GM21390 (cell line): ENCODE measurements at regions not wholly inside any gene's neighbourhood (a gene's known extent, or its start where the extent isn't known, plus 50 kb on each side); places are given as distances from the start of the nearest gene placed in this dataset.
"Not testable (repeated sequence)": the region's sequence is repeated elsewhere in the genome, so short reads cannot be mapped to it uniquely, and the experiment has no call there.

Source experiments
- ATAC-seq: cut with Tn5 transposase; IDR thresholded peaks from one replicate; pipeline ENCODE4 v1.9.1; 2021; ENCODE audit not compliant: unreplicated experiment

DNA sequence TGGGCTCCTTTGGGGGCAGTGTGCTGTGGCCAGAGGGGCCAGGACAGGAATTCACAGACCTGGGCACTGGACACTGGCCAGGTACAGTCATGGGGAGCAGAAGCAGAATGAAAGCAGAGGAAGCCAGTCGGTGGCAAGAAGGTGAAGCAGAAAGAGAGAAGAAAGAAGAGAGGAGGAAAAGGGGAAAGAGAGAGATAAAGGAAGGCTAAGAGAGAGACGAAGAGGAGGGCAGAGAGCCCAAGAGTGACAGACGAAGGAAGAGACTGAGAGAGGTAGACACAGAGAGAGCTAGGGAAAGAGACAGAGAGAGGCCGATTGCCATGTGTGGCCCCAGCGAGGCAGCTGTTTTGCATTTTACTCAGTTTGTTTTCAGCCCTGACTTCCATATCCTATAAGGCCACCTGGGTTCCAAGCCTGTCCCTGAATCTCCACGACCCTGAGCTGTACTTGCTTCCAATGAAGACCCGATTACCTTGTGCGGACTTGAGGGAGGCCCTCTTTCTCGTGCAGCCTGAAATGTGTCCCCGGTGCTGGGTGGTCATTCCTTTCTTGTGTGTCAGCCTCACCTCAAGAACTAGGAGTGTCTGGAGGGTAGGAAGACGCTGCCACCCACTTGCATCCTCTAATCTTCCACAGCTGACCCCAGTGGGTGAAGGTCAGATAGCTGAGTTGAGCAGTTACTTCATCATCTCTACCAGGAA lies 73.9 kb downstream of the LSM3 start:
- ATAC-seq, result no peak

GRCh38 chr3:14253022-14253706 lies 74.5 kb downstream of the LSM3 start:
- no peak for ATAC-seq

GRCh38 chr3:14253707-14254382 lies 75.2 kb downstream of the LSM3 start:
- ATAC-seq, result no peak

GRCh38 chr3:14254812-14255702 lies 76.4 kb downstream of the LSM3 start:
- no peak for ATAC-seq

DNA sequence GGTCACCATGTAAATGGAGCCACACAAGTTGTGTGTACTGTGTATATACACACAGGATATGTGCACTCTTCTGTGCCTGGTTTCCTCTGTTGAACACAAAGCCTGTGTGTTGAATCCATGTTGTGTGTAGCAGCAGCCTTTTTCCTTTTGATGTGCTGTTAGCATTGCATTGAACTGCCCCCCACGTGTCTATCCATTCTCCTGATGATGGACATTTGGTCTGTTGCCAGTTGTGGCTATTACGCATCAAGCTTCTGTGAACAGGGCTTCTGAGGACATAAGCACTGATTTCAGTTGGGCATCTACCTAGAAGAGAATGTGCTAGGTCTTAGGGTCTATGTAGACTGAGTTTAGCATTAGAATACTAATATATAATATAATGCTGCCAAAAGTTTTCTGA lies 77.4 kb downstream of the LSM3 start:
- no peak for ATAC-seq

GRCh38 chr3:14256561-14257342 lies 78.1 kb downstream of the LSM3 start:
- ATAC-seq, result no peak

- no peak for ATAC-seq
Measured at GRCh38 chr3:14258906-14259904, 80.6 kb downstream of the LSM3 start.

- ATAC-seq, result no peak
Measured at GRCh38 chr3:14260463-14260862, 81.8 kb downstream of the LSM3 start.

DNA sequence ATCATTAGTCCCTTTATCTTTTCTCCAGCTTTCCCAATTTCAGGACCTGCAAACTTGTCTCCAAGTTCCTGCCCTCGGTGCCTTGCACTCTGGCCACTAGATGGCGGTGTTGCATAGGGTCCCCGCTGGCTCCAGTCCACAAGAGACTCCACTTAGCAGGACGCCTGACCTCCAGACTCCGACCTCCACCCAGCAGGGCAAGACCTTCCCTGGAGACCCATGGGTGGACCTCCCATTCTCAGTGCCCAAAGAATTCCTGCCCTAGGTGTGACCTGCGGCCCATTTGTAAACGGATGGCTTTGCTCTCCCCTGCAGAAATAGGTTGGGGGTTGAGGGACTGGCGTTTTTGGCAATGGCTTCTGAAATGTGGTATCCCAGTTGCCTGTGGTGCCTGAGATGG lies 82.6 kb downstream of the LSM3 start:
- ATAC-seq, result peak; percentile 53

DNA sequence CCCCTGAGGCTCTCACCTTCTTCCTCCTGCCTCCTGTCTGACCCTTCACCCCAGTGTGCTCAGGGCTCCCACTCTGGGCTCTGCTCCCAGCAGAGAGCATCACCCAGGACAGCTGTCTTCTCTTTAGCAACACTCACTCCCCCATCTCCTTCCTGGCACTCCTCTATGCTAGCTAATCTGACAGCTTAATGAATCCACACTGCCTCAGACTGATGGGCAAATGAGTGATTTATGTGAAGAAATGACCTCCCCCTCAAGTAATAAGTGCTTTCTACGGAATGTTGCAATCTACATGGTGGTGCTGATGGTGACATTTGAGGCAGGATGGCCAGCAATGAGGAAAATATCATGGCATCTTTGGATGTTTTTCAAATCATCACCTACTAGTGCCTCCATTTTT lies 83.6 kb downstream of the LSM3 start:
- no peak for ATAC-seq

- ATAC-seq, result no peak
Measured at GRCh38 chr3:14262867-14263266, 84.2 kb downstream of the LSM3 start.

DNA sequence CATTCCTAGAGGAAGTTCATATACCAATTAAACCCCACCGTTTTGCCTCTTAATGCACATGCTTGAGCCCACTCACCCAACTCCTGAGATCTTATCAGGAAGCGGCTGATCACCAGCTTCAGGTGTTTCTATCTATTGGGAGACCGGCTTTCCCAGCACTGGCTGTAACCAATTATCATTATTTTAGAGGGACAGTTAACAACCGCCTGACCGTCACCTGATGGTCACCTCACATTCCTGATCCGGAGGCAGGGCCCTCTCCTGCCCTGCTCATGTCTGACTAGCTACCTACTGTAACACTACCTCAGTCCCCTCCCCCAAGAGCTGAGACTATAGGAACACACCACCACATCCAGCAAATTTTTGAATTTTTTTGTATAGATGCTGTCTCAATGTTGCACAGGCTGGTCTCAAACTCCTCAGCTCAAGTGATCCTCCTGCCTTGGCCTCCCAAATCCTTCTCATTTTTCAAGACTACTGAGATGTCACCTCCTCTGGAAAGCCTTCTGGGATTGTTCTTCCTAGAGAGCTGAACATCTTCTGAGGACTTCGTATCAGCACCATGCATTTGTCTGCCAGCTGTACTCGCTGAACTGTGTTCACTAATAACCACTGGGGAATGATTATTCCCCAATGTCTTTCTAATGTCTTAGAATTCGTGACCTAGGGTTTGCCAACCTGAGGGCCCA lies 84.8 kb downstream of the LSM3 start:
- no peak for ATAC-seq

DNA sequence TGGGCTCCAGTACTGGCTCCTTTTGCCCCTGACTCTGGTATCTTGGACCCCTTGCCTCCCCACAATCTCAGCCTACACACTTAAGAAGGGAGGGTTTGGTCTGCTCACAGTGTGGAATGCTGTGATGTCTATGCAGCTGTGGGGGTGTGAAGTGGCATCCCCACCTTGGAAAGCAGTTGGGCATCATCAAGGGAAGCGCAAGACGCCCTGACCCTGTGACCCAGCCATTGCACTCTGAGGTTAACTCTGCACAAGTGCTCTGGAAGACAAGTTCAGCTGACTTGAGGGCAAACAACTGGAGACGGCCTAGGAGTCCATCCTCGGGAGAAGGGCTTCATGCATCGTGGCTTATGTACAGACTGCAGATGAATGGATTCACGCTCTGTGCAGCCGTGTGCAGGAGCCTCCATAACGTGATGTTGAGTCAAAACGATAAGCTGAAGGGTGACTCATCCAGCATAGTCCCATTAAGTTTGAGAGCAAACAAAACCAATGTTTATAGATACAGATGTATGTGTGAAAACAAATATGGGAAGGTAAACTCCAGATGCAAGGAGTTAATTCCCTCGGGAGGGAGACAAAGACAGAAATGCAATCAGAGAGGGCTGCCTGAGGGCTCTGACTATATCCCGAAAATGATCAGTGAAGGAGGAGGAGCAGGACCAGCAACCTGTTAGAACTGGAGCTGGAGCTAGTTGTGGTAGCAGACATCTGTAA lies 86.8 kb downstream of the LSM3 start:
- no peak for ATAC-seq

DNA sequence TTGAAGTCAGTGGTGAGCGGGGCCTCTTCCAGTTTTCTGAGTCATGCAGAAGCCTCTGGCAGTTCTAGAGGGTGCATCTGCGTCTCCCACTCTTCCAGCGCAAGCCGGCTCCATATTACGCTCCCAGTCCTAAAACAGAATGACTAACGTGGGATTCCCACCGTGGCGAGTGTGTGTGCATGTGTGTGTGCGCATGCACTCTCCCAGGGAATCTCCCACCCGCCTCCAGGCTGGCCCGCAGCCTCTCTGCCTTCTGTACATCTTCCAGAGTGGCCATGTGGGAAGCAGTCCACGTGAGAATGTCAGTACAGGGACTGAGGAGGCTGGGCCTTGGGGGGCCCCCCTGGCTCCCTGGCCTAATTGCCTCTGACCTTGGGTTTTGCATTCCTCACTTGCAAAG lies 87.7 kb downstream of the LSM3 start:
- ATAC-seq, result no peak

- no peak for ATAC-seq
Measured at GRCh38 chr3:14267976-14268375, 89.4 kb downstream of the LSM3 start.

GRCh38 chr3:14268897-14269296 lies 90.3 kb downstream of the LSM3 start:
- ATAC-seq, result no peak

DNA sequence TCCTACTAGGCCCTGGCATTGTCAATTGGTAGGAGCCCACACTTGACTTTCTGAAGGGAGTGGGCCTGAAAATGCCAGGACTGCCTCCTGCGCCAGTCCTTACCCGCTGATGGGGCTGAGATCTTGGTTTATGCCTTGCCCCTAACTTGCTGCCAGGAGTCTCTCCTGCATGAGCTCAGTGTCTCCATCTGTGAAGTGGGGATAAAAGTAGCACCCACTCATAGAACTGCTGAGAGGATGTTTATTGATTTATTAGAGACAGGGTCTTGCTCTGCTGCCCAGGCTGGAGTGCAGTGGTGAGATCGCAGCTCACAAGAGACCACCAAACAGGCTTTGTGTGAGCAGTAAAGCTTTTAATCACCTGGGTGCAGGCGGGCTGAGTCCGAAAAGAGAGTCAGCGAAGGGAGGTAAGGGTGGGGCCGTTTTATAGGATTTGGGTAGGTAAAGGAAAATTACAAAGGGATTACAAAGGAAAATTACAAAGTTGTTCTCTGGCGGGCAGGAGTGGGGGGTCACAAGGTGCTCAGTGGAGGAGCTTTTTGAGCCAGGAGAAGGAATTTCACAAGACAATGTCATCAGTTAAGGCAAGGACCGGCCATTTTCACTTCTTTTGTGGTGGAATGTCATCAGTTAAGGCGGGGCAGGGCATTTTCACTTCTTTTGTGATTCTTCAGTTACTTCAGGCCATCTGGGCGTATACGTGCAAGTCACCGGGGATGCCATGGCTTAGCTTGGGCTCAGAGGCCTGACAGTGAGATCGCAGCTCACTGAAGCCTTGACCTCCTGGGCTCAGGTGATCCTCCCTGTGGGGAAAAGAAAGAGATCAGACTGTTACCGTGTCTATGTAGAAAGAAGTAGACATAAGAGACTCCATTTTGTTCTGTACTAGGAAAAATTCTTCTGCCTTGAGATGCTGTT lies 93.7 kb downstream of the LSM3 start:
- ATAC-seq, result not testable (repeated sequence)
